ENCODE measurements at regions not wholly inside any gene's neighbourhood (a gene's known extent, or its start where the extent isn't known, plus 50 kb on each side); places are given as distances from the start of the nearest gene placed in this dataset.

GRCh38 chr4:95599777-95600400 is 51.1 kb upstream of the UNC5C start:
- DNase-seq (ENCODE audit: low spot score) (no peak), ATAC-seq (no peak)
- H3K36me3 Mint-ChIP-seq = no peaks in the 10 kb centered on the region
- POLR2A ChIA-PET = no interaction called here
- CTCF ChIA-PET = interaction anchor here (1.3 kb wide), 1 partner anchor 20 kb away, joined by 3 read pairs; no protein-coding TSS in a partner anchor
- TF ChIP-seq IRF1 (CRISPR knock-in tag; IDR thresholded peaks at IDR 0.05) (no peak), ATF3 (CRISPR knock-in tag; conservative IDR thresholded peaks at IDR 0.05) (no peak), PREB (CRISPR knock-in tag; IDR thresholded peaks at IDR 0.05; ENCODE audit: borderline replicate concordance) (no peak), ZBTB43 (CRISPR knock-in tag; IDR thresholded peaks at IDR 0.05) (no peak), IRF2 (CRISPR knock-in tag; IDR thresholded peaks at IDR 0.05; ENCODE audit: borderline replicate concordance, low read depth) (no peak), SP1 (CRISPR knock-in tag; conservative IDR thresholded peaks at IDR 0.05) (no peak), ARID4B (CRISPR knock-in tag; IDR thresholded peaks at IDR 0.05; ENCODE audit: borderline replicate concordance) (no peak)
- no peak overlapping the region for H3K27ac Mint-ChIP-seq
- no peak overlapping the region for H3K4me3 Mint-ChIP-seq
- no peaks in the 10 kb centered on the region for H3K4me1 Mint-ChIP-seq
- H3K9me3 Mint-ChIP-seq = no peaks in the 10 kb centered on the region
- H3K27me3 Mint-ChIP-seq (ENCODE audit: low read depth) = no peaks in the 10 kb centered on the region

All from WTC11 (cell line).